ENCODE measurements at regions not wholly inside any gene's neighbourhood (a gene's known extent, or its start where the extent isn't known, plus 50 kb on each side); places are given as distances from the start of the nearest gene placed in this dataset.

DNA sequence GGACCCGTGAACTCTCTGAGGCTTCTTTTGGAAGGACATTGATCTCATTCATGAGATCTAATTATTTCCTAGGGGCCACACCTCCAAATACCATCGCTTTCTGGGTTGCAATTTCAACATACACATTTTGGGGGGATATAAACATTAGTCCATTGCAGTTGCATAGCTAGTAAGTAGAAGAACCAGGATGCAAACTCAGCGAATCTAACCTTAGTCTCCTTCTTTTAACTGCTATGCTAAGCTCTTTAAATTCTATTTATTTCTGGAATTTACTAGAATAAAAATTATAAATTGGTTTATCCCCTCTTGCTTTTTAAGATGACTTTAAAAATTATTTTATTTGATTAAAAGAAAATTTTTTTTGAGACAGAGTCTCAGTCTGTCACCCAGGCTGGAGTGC is 232.5 kb upstream of the EEF2KMT start:
- TF ChIP-seq, protein P1, sequence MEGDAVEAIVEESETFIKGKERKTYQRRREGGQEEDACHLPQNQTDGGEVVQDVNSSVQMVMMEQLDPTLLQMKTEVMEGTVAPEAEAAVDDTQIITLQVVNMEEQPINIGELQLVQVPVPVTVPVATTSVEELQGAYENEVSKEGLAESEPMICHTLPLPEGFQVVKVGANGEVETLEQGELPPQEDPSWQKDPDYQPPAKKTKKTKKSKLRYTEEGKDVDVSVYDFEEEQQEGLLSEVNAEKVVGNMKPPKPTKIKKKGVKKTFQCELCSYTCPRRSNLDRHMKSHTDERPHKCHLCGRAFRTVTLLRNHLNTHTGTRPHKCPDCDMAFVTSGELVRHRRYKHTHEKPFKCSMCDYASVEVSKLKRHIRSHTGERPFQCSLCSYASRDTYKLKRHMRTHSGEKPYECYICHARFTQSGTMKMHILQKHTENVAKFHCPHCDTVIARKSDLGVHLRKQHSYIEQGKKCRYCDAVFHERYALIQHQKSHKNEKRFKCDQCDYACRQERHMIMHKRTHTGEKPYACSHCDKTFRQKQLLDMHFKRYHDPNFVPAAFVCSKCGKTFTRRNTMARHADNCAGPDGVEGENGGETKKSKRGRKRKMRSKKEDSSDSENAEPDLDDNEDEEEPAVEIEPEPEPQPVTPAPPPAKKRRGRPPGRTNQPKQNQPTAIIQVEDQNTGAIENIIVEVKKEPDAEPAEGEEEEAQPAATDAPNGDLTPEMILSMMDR (IDR thresholded peaks at IDR 0.05) = no peak
- no peak for TF ChIP-seq POLR2A (IDR thresholded peaks at IDR 0.05)
